A673 (cell line): ENCODE measurements at regions not wholly inside any gene's neighbourhood (a gene's known extent, or its start where the extent isn't known, plus 50 kb on each side); places are given as distances from the start of the nearest gene placed in this dataset.

ENCODE experiments used
- CTCF ChIP-seq: fragments of 300-800, 200-600 bp; sonication (generic); conservative IDR thresholded peaks from 2 replicates; pipeline ENCODE4 v1.5.1; 2017; ENCODE audit warnings: low read depth, mild to moderate bottlenecking, antibody characterized with exemption, low read length, moderate library complexity, mixed read lengths
- EZH2 ChIP-seq: fragments of 200-600 bp; sonication (generic); IDR thresholded peaks from 2 replicates; pipeline ENCODE4 v1.6.1; 2017; ENCODE audit warnings: borderline replicate concordance, low read depth, mild to moderate bottlenecking, mixed read lengths, antibody characterized with exemption, low read length; ENCODE audit not compliant: poor library complexity, severe bottlenecking

DNA sequence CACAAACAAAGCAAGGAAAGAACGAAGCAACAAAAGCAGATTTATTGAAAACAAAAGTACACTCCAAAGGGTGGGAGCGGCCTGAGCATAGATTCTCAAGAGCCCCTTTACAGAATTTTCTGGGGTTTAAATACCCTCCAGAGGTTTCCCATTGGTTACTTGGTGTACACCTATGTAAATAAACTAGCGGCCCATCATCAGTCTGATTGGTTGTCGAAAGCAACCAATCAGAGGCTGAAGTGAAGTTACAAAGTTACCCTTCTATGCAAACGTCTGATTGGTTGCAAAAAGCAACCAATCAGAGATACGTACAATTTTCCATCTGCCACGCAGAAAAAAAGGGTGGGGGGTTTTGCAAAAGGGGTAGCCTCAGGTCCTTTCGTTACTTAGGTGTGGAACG is 96.3 kb upstream of the UBAC2 start:
- TF ChIP-seq CTCF (no peak), EZH2 (no peak)
